RPMI7951 (cell line): ENCODE measurements at regions not wholly inside any gene's neighbourhood (a gene's known extent, or its start where the extent isn't known, plus 50 kb on each side); places are given as distances from the start of the nearest gene placed in this dataset.
"Not testable (repeated sequence)": the region's sequence is repeated elsewhere in the genome, so short reads cannot be mapped to it uniquely, and the experiment has no call there.

ENCODE experiments used
- DNase-seq: peaks from one replicate; pipeline ENCODE4 v3.0.0-alpha.2; 2012; ENCODE audit warnings: low read depth

DNA sequence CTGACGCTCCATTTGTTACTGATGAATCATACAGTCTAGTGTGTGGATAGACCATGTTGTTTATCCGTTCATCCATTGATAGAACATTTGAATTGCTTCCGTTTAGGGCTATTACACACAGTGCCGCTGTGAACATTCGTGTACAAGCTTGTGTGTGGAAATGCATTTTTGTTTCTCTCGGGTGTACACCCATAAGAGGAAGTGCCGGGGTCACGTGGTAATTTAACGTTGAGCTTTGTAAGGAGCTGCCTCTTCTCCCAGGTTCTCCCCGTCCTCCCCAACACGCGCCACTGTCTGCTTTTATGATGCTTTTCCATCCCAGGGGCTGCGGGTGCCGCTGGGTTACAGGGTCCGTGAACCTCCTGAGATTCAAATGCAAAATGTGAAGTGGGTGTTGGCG lies 142.3 kb downstream of the IGLL1 start:
- no peak for DNase-seq

DNA sequence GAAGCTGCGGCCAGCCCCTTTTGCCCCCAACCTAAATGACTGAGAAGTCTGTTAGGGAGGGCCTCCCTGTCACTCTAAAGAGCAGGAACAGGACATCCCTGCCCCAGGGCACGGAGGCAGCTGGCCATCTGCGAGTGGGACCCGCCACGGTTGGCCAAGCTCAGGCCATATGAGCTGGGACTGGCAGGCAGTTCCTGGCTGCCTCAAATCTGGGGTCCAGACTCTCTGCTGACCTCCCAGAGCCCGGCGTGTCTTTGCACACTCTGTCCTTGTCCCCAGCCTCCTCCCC lies 143.0 kb downstream of the IGLL1 start:
- DNase-seq: not testable (repeated sequence)

DNA sequence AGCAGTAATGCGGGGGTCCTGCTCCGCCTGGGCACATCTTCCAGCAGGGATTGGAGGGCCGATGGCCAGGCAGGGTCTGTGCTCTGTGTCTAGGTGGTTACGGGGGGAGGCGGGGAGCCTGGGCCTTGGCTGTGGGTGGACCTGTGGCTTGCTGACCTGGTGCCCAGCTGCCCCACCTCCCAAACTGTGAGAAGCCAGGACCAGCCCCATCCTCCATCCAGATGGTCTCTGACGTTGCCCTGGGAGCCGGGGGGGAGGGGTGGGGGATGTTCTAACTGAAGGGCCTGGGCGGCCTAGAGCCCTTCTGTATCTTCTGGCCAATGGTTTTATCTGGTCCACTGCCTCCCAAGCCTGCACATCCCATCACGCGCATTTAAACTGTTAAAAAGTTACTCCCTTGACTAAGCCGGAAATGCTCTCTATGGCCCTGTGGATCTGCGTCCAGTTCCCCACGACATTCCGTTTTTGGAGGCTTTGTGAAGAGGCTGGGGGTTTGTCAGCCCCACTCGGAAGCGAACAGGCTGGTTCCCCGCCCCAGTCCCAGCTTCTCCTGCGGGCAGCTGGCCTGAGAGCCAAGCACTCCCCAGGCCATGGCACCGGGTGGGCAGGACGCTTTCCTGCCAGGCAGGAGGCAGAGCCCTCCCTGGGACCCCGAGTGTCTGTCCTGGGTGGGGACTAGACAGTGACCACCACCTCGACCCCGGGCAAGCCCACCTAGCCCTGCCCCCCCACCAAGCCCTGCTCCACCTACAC lies 143.6 kb downstream of the IGLL1 start:
- not testable (repeated sequence) for DNase-seq

DNA sequence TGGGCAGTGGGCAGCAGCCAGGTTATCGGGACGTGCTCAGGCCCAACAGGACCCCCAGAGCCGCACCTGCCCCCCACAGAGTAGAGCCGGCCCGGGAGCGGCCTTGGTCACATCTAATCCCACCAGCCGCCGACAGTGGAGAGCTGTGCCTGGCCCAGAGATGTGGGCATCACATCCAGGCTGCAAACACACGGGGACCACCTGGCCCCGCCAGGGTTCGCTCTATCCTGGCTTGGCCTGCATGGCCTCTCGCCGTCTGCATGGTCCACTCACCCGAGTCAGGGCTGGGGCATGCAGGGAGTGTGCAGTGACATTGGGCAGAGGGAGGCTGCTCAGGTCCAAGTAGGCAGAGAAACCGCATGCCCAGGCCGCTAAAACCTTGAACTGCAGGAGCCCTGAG lies 144.9 kb downstream of the IGLL1 start:
- DNase-seq: not testable (repeated sequence)

DNA sequence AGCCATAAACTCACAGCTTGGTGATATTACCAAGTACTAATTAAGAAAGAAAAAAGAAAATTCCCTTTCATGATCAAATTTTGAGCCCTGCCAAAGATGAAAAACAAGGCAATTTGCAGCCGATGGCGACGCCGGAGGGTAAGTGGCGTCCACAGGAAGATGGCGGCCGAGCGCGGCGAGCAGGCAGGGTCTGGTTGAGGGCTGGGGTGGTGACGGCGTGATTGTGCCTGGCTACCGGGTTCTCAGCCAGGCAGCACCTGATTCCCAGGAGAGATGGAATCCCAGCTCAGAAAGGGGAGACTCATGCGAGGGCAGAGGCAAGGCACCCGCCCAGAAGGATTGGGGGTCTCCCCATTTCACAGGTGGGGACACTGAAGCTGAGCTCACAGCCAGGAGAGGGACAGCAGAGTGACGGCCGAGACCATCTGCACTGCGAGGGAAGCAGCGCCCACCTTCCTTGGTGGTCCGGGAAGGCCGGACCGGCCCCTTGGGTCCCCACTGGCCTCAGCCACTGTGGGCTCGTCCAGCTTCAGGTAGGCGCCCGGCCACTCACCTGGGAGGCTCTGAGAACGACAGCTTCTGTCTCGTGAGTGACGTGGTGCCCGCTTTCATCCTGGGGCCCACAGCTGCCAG lies 145.8 kb downstream of the IGLL1 start:
- not testable (repeated sequence) for DNase-seq

DNA sequence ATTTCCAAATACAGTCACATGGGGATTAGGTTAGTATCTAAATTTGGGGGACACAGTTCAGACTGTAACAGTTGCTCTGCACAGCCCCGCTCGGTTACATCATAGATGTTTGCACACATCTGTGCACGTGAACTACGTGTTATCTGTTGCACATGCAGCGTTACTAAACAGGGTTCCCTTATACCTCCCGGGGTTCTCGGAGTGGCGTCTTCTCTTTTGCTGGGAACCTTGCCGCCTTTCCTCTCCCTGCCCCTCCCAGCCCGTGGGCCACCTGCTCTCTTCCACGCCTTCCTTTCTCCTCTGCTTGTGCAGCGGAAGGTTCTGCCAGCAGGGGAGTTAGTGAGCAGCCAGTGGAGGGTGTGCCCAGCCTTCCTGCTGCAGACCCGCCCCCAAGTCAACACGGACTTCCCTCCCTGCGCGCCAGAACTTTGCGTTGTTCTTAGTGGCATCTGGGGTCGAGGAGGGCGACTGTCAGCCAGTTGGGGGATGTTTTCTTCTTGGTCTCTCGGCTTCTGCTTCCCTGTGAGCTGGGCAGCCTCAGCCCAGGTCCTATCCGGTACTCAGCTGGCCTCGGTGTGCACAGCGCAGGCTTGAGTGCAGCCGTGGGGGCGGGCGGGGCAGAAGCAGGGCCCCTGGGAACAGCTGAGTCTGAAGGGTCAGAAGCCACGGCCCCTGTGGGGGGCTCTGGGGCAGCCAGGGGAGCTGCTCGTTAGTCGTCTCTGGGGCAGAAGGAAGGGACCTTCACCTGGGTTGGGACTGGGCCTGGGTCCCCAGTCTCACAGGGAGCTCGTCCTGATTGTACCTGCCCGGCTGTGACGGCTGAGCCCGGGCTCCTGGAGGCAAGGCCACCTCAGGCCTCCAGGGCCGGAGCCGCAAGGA lies 146.7 kb downstream of the IGLL1 start:
- not testable (repeated sequence) for DNase-seq

DNA sequence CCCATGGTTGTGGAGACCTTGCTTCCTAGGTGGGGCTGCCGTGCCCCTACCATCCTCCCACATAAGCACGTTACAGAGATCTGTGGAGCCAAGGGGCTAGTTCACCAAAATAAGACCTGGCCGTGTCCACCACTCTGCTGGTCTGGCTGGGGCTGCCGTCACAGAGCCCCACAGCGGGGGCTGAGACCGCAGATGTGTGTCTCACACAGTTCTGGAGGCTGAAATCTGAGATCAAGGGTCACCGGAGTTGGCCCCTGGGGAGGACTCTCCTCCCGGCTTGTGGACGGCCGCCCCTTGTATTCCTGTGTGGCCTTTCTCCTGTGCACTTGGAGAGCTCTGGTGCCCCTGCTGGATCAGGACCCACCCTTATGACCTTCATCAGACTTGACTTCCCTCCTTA lies 147.4 kb downstream of the IGLL1 start:
- DNase-seq: not testable (repeated sequence)

DNA sequence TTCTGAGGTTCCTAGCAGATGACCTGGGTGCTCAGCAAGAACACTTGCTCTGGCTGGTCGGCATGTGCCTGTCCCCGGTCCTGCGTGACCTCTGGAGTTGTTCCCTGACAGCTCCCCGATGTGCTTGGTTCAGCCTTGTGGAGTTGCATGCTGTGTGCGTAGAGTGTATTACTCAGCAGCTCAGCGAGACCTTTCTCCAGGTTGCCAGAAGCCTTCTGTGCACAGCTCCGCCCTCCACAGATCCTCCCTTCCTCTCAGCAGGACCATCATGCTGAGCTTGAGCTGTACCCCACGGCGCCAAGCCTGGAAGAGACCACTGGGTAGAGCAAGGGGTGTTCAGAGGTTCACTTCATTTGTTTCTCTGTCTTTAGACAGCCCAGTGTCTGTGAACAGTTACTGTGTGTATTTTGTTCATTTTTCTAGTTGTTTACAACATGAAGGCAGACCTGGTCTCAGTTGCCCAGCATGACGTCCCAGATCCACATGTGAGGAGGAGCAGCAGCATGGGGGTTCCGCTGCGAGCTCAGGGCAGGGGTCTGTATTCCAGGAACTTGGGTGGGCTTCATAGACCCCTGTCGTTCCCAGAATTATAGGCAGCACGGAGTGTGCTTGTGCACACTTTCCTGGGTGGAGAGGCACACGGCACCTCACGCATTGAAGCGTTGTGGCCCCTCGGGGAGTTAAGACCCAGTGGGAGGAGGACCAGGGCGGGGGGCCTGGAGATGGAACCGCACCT lies 148.6 kb downstream of the IGLL1 start:
- no peak for DNase-seq

DNA sequence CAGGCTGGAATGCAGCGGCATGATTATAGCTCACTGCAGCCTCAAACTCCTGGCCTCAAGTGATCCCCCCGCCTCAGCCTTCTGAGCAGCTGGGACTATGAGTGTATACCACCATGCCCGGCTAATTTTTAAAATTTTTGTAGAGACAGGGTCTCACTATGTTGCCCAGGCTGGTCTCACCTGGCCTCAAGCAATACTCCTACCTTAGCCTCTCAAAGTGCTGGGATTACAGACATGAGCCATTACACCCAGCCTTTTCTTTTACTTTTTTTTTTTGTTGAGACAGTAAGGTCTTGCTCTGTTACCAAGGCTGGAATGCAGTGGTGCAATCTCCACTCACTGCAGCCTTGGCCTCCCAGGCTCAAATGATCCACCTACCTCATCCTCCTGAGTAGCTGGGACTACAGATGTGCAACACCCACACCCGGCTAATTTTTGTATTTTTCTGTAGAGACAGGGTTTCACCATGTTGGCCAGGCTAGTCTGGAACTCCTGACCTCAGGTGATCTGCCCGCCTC lies 155.5 kb downstream of the IGLL1 start:
- not testable (repeated sequence) for DNase-seq

DNA sequence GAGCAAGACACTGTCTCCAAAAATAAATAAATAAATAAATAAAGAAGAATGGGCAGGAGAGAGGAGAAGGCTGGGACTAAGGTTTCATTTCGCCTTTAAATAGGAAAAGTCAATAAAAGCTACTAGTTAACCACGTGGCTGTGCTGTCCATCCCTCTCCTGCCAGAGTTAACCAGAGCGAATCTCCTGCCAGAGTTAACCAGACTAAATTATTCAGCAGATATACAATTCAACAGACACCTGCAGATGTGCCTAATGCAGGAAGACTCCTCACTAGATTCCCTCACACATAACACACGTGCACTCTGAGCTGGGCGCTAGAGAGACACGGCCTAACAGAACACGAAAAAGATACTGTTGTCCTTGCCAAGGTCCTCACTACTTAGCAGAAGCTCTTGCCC lies 156.1 kb downstream of the IGLL1 start:
- no peak for DNase-seq

DNA sequence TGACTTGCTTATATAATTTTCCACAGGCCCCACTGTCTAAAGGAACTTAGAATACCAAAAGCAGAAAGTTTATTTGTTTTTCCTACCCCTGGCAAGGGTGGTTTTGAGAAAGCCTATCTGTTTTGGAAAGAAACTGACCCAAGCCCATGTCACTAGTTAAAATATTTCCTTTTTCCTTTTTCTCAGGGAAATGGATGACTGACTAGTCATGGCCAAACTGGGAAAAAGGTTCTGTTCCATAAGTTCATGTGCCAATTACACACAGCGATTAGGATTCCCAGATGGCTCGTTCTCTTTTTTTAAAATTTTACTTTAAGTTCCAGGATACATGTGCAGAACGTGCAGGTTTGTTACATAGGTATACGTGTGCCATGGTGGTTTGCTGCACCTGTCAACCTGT lies 157.8 kb downstream of the IGLL1 start:
- not testable (repeated sequence) for DNase-seq

DNA sequence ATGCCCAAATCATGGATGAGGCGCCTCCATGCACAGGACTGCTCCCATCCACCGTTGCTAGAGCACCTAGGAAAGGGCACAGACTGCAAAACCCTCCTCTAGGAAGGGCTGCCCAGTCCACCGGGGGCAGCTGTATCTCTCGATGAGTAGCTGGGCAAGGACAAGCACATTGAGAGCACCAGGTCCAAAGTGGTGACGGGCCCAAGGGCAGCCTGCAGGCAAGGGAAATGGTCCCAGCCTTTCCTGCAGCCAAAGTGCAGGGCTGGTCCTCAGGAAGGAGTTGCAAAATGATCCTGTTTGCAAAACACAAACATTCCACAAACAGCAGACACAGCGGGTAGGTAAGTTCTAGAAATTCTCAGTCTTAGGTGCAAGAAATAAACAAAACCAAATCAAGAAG lies 158.8 kb downstream of the IGLL1 start:
- DNase-seq: not testable (repeated sequence)

DNA sequence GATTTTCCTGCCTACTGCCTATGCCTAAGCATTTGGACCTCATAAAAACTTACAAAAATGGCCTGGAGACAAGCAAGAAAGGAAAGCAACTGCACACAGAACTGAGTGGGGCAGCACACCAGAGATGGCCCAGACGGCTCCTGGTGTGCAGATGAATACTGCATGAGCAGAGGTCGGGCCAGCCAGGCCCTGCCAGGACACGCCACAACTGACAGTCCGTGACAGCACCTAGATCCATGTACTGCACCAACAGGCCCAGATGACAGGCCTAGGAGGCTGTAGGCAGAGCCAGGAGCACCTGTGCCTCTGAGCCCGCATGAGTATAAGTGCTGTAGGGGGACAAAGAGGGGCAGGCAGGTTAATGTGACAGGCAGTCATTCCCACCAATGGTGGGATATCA lies 160.2 kb downstream of the IGLL1 start:
- DNase-seq: no peak

DNA sequence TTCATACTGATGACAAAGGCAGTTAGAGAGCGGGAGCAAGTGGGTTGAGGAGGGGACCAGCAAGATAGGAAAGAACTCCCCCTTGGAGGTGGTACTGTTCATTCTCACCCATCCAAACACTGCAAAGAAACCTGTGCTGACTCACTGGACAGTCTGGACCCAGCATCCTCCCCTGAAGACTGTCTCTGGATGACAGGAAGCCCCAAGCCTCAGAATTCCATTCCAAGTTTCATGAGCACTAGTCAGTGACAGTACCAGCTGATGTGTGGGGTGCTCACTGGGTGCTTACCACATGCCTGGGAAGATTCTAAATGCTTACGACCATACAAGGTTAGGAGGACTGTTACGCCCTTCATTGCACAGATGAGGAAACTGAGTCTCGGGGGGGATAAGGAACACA lies 160.9 kb downstream of the IGLL1 start:
- no peak for DNase-seq

DNA sequence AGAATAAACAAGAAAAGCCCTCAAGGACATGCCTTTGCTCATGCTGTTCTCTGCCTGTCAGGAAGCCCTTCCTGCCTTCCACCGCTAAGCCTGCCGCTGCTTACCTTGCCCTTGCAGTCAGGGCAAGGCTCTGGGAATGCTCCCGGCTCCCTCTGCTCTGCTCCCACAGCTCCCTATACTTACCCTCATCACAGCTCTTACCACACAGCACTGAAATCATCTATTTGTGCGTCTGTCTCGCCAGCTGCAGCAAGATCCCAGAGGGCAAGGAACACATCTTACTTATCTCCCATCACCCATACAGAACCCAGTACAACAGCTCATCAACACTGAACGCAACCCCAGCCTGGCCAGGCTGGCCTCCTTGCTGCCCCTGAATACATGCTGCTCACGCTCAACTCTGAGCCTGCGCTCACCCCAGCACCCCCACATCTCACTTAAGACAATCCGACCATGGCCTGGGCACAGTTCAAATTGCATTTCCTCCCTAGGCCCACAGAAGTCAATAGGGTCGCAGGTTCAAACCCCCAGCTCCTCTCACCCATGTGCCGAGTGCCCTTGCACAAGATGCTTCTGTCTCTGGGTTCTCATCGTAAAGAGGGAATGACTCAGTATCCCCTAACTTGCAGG lies 161.8 kb downstream of the IGLL1 start:
- no peak for DNase-seq

DNA sequence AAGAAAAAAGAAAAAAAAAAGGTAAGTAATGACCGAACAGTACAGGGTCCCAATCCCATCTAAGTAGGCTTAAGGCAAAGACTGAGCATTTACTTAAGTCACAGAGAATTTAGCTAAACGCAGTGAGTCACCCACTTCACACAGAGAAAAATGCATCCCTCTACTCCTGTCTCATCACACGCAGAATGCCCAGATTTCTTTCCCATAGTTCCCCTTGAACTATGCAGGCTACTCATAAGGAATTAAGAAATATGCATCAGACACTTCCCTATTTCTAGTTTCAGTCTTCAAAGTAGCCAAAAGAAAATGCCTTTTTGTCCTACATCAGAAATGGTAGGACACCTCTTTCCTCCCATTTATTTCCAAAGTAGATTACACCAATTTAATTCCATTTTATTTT lies 162.8 kb downstream of the IGLL1 start:
- not testable (repeated sequence) for DNase-seq

DNA sequence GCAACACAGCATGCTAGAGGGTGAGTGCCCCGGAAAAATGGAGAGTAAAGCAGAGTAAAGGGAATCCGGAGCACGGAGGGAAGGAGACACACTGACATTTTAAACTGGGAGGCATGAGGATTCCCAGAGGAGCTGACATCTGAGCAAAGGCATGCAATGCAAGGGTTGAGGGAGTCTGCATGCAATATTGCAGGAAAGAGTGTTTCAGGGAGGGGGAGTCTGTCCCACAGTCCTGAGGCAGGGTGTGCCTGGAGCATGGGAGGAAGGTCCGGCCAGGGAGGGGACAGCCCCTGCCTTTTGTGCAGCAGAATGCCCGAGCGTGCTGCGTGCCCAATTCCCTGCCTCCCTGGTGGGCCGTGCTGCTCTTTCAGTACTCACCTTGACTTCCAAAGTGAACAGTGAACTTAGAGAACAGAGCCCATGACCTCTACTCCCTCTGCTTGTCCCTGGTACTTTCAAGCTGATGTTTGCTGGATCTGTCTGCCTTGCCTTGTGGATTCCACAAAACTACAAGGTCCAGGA lies 163.9 kb downstream of the IGLL1 start:
- DNase-seq: not testable (repeated sequence)

DNA sequence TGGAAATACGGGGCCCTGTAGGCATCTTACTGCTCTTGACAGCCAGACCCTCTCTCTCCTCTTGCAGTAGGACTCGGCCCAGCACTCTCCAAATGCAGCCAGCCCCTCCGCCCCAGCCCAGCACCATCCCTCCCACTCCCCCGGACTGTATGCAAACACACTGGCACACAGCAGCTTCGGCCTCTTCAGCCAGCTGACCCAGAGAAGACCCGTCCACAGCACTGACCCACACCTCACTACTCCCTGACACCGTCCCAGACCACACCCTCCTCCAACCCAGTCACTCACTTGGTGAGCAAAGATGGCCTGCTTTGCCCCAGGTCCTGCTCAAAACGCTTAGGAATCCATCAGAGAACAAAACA lies 164.6 kb downstream of the IGLL1 start:
- no peak for DNase-seq

DNA sequence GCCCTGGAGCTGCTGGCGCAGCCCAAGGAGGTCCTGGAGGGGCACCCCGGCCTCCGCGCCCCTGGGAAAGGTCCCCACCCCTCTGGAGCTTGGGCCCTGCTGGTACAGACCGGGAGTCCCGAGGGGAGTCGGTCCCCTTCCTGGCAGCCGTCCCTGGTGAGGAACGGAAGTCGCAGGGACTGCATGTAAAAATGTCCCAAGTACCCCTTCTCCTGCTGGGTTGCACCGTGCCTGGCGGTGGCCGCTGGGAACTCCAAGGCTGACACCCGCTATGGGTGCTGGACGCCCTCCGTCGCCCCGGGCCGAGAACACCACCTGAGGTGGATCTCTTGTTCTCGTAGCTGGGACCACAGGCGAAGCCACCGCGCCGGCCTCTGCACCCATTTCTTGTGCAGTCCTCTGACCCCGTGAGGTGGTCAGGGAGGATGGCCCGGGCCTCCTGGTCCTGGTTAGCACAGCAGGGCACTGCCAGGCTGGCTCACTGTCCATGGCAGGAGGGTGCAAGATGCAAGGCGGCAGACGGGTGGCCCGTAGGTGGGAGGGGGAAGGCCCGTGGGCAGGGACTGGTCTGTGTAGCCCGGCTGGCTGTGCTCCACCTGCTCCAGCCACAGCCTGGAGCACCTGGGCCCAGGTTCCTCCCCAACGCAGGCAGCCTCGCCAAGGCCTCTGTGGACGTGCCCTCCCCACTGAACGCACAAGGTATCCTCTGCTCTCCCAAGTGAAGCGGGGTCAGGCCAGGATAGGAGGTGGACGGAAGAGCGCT lies 165.2 kb downstream of the IGLL1 start:
- no peak for DNase-seq

DNA sequence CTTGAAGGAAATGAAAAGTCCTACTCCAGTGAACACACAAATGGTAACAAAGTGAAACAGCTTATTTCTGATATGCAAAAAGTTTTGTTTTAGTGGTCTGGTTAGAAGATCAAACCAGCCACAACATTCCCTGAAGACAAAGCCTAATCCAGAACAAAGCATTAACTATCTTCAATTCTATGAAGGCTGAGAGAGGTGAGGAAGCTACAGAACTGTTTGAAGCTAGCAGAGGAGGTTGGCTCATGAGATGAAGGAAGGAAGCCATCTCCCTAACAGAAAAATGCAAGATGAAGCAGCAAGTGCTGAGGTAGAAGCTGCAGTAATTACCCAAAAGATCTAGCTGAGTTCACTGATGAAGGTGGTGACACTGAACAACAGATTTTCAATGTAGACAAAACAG lies 168.4 kb downstream of the IGLL1 start:
- DNase-seq: no peak
